GM13977 (cell line): ENCODE measurements at regions not wholly inside any gene's neighbourhood (a gene's known extent, or its start where the extent isn't known, plus 50 kb on each side); places are given as distances from the start of the nearest gene placed in this dataset.

Source experiments
- DNase-seq: peaks from one replicate; pipeline ENCODE4 v3.0.0; 2012; ENCODE audit warnings: low spot score
- in situ Hi-C: fragments of 300-500 bp; cut with MboI; formaldehyde crosslinking; loops from one replicate; pipeline ENCODE4 v1.12.0; 2022; ENCODE audit warnings: low sequenced_read_pairs, low pct_unique_long_range_greater_than_20kb, mixed read lengths, inconsistent platforms; ENCODE audit not compliant: unreplicated experiment
- TF ChIP-seq, protein P1 (sequence below): IDR thresholded peaks from 2 replicates; pipeline ENCODE4 v1.5.1; 2012; ENCODE audit warnings: mild to moderate bottlenecking, control low read depth; ENCODE audit not compliant: insufficient read depth; ENCODE audit errors: extremely low read depth, missing control alignments

DNA sequence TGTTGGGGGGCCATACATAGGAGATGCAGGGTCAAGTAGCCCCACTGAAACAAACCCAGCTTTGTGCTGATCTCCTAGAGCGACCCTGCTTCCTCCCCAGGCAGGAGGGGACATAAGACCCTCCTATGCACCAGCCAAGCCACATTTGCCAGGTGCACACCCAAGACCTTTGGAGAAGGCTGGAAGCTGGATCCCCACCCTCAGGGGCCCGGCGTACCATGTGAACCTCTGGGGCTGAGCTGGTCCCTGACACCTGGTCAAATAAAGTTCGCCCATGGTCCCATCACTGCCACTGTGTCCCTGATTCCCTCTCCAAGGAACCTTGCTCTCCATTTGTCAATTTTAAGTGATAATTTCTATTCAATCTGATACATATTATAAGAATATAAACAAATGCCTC, 162.1 kb upstream of the VASH1 start:
- TF ChIP-seq, protein P1, sequence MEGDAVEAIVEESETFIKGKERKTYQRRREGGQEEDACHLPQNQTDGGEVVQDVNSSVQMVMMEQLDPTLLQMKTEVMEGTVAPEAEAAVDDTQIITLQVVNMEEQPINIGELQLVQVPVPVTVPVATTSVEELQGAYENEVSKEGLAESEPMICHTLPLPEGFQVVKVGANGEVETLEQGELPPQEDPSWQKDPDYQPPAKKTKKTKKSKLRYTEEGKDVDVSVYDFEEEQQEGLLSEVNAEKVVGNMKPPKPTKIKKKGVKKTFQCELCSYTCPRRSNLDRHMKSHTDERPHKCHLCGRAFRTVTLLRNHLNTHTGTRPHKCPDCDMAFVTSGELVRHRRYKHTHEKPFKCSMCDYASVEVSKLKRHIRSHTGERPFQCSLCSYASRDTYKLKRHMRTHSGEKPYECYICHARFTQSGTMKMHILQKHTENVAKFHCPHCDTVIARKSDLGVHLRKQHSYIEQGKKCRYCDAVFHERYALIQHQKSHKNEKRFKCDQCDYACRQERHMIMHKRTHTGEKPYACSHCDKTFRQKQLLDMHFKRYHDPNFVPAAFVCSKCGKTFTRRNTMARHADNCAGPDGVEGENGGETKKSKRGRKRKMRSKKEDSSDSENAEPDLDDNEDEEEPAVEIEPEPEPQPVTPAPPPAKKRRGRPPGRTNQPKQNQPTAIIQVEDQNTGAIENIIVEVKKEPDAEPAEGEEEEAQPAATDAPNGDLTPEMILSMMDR: no peak
- DNase-seq: no peak
- in situ Hi-C loops: no loop called here

DNA sequence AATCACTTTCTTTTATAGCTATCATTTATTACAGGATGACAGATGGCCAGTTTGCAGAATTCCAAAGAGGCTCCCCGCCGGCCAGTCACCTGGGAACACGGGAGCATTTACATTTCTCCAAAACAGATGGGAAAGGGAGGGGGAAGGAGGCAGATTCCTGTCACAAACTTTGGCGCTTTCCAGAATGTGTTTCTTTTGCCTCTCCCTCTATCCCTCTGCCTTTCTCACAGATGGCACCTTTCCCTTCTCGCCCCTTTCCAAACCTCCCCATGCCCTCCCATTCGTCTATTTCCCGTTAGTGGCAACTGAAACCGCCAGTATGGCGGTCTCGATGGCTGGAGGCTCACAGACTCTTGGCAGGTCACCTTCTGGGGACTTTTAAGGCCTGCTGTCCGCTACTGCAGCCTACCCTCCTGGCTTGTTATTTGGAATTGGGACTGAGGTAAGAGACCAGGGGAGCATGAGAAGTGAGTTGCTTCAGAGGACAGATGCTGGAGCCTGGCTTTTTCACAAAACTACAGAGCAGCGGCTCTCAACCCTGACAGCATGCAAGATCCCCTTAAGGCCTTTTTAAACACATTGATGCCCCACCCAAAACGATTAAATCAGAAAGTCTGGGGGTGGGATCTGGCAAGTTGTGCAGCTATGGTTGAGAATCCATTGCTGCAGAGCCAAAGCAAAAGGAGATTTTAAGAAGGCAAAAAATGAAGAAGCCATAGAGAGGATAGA, 161.5 kb upstream of the VASH1 start:
- in situ Hi-C loops: no loop called here
- TF ChIP-seq, protein P1: no peak
- no peak for DNase-seq

DNA sequence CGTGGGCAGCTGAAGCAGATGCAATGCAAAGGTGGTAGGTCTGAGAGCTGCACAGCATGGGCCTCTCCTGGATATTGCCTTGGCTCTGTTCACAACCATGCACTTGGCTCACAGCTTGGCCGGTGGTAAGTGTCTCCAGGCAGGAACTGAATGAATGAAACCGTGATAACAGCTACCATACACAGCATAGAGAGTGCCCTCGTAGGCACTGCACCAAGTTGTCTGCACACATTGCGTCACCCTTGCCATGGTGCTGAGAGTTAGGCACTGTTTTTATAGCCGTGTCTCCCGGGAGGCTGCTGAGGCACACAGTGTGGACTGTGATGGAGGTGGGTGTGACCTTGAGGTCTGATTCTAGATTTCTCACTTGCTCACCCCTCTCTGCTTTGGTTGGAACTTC, 157.6 kb upstream of the VASH1 start:
- TF ChIP-seq, protein P1: no peak
- no peak for DNase-seq
- in situ Hi-C loops: no loop called here

DNA sequence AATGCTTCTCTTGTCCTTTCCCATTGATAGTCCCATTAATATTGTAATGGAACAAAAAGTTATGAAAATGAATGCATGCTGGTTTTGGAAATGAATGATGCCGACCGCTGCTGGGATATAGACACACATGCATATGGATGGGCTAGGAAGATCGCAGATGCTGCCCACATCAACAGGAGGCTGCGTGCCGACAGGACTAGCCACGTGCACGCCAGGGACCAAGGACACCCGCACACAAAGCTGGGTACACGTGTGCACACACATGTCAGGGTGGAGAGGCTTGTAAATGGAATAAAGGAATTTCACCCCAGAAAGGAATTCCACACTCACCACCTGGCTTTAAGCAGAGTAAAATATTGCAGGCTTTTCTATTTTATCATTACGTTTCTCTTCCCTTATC, 153.8 kb upstream of the VASH1 start:
- in situ Hi-C loops: no loop called here
- TF ChIP-seq, protein P1: no peak
- DNase-seq: no peak

DNA sequence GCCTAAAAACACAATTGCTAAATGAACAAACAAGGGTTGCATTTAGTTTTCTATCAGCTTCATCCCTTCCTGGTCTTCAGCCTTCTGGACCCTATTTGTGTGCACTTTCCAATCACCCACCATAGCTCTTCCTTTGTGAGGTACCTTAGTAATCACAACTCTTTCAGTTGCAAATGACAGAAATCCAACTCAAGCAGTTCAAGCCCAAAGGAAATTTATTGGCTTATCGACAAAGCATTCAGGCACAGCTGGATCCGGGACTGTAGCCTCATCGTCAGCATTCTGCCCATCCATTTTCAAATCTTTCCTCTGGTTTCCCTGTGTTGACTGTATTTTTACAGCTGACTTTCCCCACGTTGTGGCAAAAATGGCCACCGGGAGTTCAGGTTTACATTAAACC, 148.6 kb upstream of the VASH1 start:
- in situ Hi-C loops: no loop called here
- TF ChIP-seq, protein P1: no peak

DNA sequence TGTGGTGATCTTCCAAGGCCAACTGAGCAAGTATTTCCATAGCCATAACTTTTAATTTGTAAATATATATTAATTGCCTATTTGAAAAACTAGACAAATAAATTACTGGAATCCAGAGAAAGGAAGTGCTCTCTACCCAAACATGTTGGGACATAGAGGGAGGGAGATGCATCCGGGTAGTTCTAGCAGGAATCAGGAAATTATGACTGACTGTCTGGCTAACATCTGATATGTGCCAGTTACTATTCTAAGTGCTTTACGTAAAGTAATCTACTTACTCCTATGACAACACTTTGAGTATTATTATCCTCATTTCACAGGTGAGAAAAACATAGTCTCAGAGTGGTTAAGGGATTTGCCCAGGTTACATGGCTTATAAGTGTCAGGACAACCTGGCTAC, 147.7 kb upstream of the VASH1 start:
- no peak for DNase-seq
- in situ Hi-C loops: no loop called here
- TF ChIP-seq, protein P1: no peak

More for the DNA sequence above, 148.6 kb upstream of the VASH1 start:
- DNase-seq: no peak
